Gastroesophageal sphincter (tissue), 4 donors: ENCODE measurements at regions not wholly inside any gene's neighbourhood (a gene's known extent, or its start where the extent isn't known, plus 50 kb on each side); places are given as distances from the start of the nearest gene placed in this dataset.

Experiments used
- ATAC-seq: fragments of 150-250 bp; one replicate; pipeline ENCODE4 v1.9.1; 2016; ENCODE audit warnings: mild to moderate bottlenecking, moderate library complexity
- H3K27ac ChIP-seq, 4 donors: fragments of 200-600 bp; sonication (generic) in 3 of 4; 1 replicate in 3 of 4; 2 replicates in 1 of 4; pipeline ENCODE4 v1.5.1; 2016 to 2019
- H3K27me3 ChIP-seq: fragments of 200-600 bp; sonication (generic); one replicate; pipeline ENCODE4 v1.5.1; 2019
- H3K36me3 ChIP-seq, 2 donors: fragments of 200-600 bp; sonication (generic); one replicate each; pipeline ENCODE4 v1.5.1; 2019; ENCODE audit warnings: control low read depth in 1 of 2
- H3K4me1 ChIP-seq, 3 donors: fragments of 200-600 bp; sonication (generic); 1 replicate in 2 of 3; 2 replicates in 1 of 3; pipeline ENCODE4 v1.5.1; 2016 to 2019; ENCODE audit warnings: control low read depth in 2 of 3
- H3K4me3 ChIP-seq, 2 donors: fragments of 200-600 bp; sonication (generic); one replicate each; pipeline ENCODE4 v1.5.1; 2019; ENCODE audit warnings: mild to moderate bottlenecking in 1 of 2, moderate library complexity in 1 of 2
- H3K9me3 ChIP-seq, 3 donors: fragments of 200-600 bp; sonication (generic); one replicate each; pipeline ENCODE4 v1.5.1; 2017 to 2019; ENCODE audit warnings: control low read depth in 2 of 3
- CTCF ChIP-seq, 4 experiments: fragments of 200-600 bp in 2 of 4; fragments of 450-650 bp in 2 of 4; sonication (generic) in 1 of 4; IDR thresholded peaks; one replicate each; pipeline ENCODE4 v1.5.1; 2017 to 2019; ENCODE audit warnings: antibody characterized with exemption in 4 of 4, mild to moderate bottlenecking in 2 of 4, moderate library complexity in 2 of 4
- EP300 ChIP-seq: sonication (generic); formaldehyde crosslinking; IDR thresholded peaks from one replicate; pipeline ENCODE4 v1.6.1; 2017; ENCODE audit warnings: antibody characterized with exemption, mild to moderate bottlenecking
- POLR2A ChIP-seq, 2 donors: fragments of 450-650 bp; IDR thresholded peaks; one replicate each; pipeline ENCODE4 v1.6.1; 2017; ENCODE audit warnings: antibody characterized with exemption in 2 of 2, mild to moderate bottlenecking in 2 of 2, moderate library complexity in 1 of 2
- POLR2AphosphoS5 ChIP-seq: sonication (generic); formaldehyde crosslinking; IDR thresholded peaks from one replicate; pipeline ENCODE4 v1.6.1; 2017; ENCODE audit warnings: antibody characterized with exemption
- WGBS, 2 donors: methylation state at CpG; one replicate each; pipeline ENCODE4 v1.1.5; 2018; ENCODE audit warnings: low coverage in 1 of 2; 5-methylcytosine and 5-hydroxymethylcytosine counted together

- H3K4me1 ChIP-seq, result no peaks in the 10 kb centered on the region
- WGBS, 2 donors, result 80 to 100% methylated on average over 1 to 8 of the region's 9 CpGs
- no peak overlapping the region for H3K27ac ChIP-seq
These were observed 72.8 kb downstream of the TMEM18 start for GRCh38 chr2:604385-604784.

GRCh38 chr2:603869-604268 lies 73.3 kb downstream of the TMEM18 start:
- H3K9me3 ChIP-seq, result no peaks in the 10 kb centered on the region
- no peaks in the 10 kb centered on the region for H3K36me3 ChIP-seq
- H3K4me1 ChIP-seq, result no peaks in the 10 kb centered on the region
- TF ChIP-seq POLR2AphosphoS5 (no peak), EP300 (no peak), POLR2A (IDR thresholded peaks at IDR 0.05) (no peak), CTCF (IDR thresholded peaks at IDR 0.05) (no peak)
- peaks cover 6% of the 10 kb centered on the region for H3K27me3 ChIP-seq
- ATAC-seq, result no peak
- no peak overlapping the region for H3K4me3 ChIP-seq
- 13% methylated on average over 4 of the region's 8 CpGs; no CpG with 5 or more reads in 1 of the 2 donors for WGBS, 2 donors
- no peak overlapping the region for H3K27ac ChIP-seq

More at GRCh38 chr2:604385-604784, 72.8 kb downstream of the TMEM18 start:
- H3K36me3 ChIP-seq, result no peaks in the 10 kb centered on the region
- TF ChIP-seq POLR2A (IDR thresholded peaks at IDR 0.05), result no peak
- TF ChIP-seq CTCF (IDR thresholded peaks at IDR 0.05), result no peak
- no peak for TF ChIP-seq EP300
- TF ChIP-seq POLR2AphosphoS5, result no peak
- no peak overlapping the region for H3K4me3 ChIP-seq
- H3K9me3 ChIP-seq, result no peaks in the 10 kb centered on the region
- H3K27me3 ChIP-seq, result peaks cover 6% of the 10 kb centered on the region
- ATAC-seq, result no peak

- H3K9me3 ChIP-seq, result no peaks in the 10 kb centered on the region
- peaks cover 6% of the 10 kb centered on the region for H3K27me3 ChIP-seq
- WGBS, 2 donors, result 71 to 88% methylated on average over 3 to 4 of the region's 5 CpGs
- ATAC-seq, result no peak
- H3K36me3 ChIP-seq, result no peaks in the 10 kb centered on the region
- H3K27ac ChIP-seq, result no peak overlapping the region
- no peaks in the 10 kb centered on the region for H3K4me1 ChIP-seq
- no peak overlapping the region for H3K4me3 ChIP-seq
- TF ChIP-seq POLR2AphosphoS5, result no peak
- TF ChIP-seq POLR2A (IDR thresholded peaks at IDR 0.05), result no peak
- TF ChIP-seq CTCF (IDR thresholded peaks at IDR 0.05), result no peak
- TF ChIP-seq EP300, result no peak
These were observed 73.8 kb downstream of the TMEM18 start for GRCh38 chr2:603427-603826.

GRCh38 chr2:602571-603359 lies 74.4 kb downstream of the TMEM18 start:
- no peaks in the 10 kb centered on the region for H3K9me3 ChIP-seq
- 66 to 86% methylated on average over 5 to 7 of the region's 14 CpGs for WGBS, 2 donors
- no peak overlapping the region for H3K4me3 ChIP-seq
- no peaks in the 10 kb centered on the region for H3K36me3 ChIP-seq
- TF ChIP-seq EP300 (no peak), POLR2AphosphoS5 (no peak), CTCF (IDR thresholded peaks at IDR 0.05) (no peak), POLR2A (IDR thresholded peaks at IDR 0.05) (no peak)
- H3K27ac ChIP-seq, result no peak overlapping the region
- no peaks in the 10 kb centered on the region for H3K4me1 ChIP-seq
- H3K27me3 ChIP-seq, result peaks cover 6% of the 10 kb centered on the region
- no peak for ATAC-seq

GRCh38 chr2:601806-602455 lies 75.3 kb downstream of the TMEM18 start:
- H3K36me3 ChIP-seq, result no peaks in the 10 kb centered on the region
- H3K4me3 ChIP-seq, result no peak overlapping the region
- no peaks in the 10 kb centered on the region for H3K4me1 ChIP-seq
- TF ChIP-seq EP300 (no peak), POLR2AphosphoS5 (no peak), CTCF (IDR thresholded peaks at IDR 0.05) (no peak), POLR2A (IDR thresholded peaks at IDR 0.05) (no peak)
- H3K27ac ChIP-seq, result no peak overlapping the region
- peaks cover 3% of the 10 kb centered on the region for H3K27me3 ChIP-seq
- H3K9me3 ChIP-seq, result no peaks in the 10 kb centered on the region
- no peak for ATAC-seq
- 53 to 67% methylated on average over 2 to 3 of the region's 29 CpGs for WGBS, 2 donors
